Motor neuron (in vitro differentiated cells): ENCODE measurements at regions not wholly inside any gene's neighbourhood (a gene's known extent, or its start where the extent isn't known, plus 50 kb on each side); places are given as distances from the start of the nearest gene placed in this dataset.

Source experiments
- ATAC-seq, 8 experiments: fragments of 200-7000 bp; cut with Tn5 transposase; replicated peaks in 6 of 8; 2 replicates each; pipeline ENCODE4 v1.8.0; 2021; ENCODE audit warnings: mild to moderate bottlenecking in 8 of 8, moderate library complexity in 8 of 8
- H3K27ac ChIP-seq, 2 donors: fragments of 250-450 bp; sonication (Bioruptor Pico); 2 replicates each; pipeline ENCODE4 v1.9.0; 2021; ENCODE audit warnings: antibody characterized with exemption in 2 of 2, mild to moderate bottlenecking in 2 of 2, moderate library complexity in 1 of 2
- H3K4me1 ChIP-seq, 2 donors: fragments of 250-450 bp; sonication (Bioruptor Pico); replicated peaks in 1 of 2; 2 replicates each; pipeline ENCODE4 v1.6.1; 2021; ENCODE audit warnings: antibody characterized with exemption in 2 of 2, mild to moderate bottlenecking in 2 of 2, moderate library complexity in 1 of 2
- H3K4me3 ChIP-seq, 5 donors: fragments of 250-450 bp; sonication (Bioruptor Pico); 2 replicates each; pipeline ENCODE4 v1.9.0; 2021; ENCODE audit warnings: antibody characterized with exemption in 5 of 5, mild to moderate bottlenecking in 5 of 5, moderate library complexity in 4 of 5
- WGBS, 10 experiments: fragments of 450-650 bp; shearing (Covaris generic); methylation state at CpG; one replicate each; pipeline ENCODE4 v1.0.0; 2022; 5-methylcytosine and 5-hydroxymethylcytosine counted together
- in situ Hi-C, 9 experiments: fragments of 400-800 bp; cut with MboI; loops; one replicate each; pipeline ENCODE4 v1.15.0; 2021; ENCODE audit warnings: low sequenced_read_pairs in 9 of 9, low pct_unique_long_range_greater_than_20kb in 2 of 9; ENCODE audit not compliant: unreplicated experiment in 9 of 9

DNA sequence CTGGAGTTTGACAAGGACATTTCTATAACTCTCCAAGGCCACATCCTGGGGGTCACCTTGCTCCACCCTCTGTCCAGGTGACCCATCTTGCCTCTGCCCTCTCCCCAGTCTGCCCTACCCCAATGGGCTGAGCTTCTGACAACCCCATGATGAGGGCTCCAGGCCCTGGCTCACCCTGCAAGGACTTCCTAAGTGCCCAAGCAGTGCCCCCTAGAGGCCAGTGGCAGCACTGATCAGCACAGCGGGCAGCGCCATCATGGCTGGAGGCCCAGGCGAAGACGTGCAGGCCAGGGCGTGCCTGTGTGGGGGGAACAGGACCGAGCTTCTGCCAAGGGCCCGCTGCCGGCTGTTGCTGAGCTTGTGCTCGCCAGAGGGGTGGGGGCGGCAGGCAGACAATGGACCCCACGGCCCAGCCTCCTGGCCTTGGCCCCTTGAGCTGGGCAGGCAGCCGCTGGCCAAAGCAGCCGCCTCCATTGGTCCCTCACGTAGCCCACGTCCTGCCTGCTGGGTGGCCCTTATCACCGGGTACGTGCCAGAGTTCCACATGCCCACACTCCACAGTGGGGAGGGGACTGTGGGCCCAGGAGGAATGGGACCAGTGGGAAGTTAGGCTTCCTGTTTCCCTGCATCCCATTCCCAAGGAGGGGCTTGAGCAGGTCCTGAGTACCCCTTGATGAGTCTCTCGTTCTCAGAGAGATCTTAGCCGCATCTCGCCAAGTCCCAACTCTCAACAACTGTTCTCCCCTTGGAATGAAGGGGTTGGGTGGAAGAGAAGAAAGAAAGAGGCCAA is 64.3 kb downstream of the MRPL14 start:
- in situ Hi-C loops = loop anchor here in 3 of 9 experiments (25.0 kb wide), 1 partner anchor 301 kb away; the partner anchor contains the start of gene VEGFA (in 3 of the 3)
- ATAC-seq = peak in 1 of 8 experiments; percentile 16
- Histone ChIP-seq H3K4me3 (no peak overlapping the region), H3K4me1 (no peaks in the 10 kb centered on the region), H3K27ac (no peak overlapping the region)
- 80% methylated on average over 3 of the region's 20 CpGs; no CpG with 5 or more reads in 8 of the 10 experiments for WGBS, 10 experiments

DNA sequence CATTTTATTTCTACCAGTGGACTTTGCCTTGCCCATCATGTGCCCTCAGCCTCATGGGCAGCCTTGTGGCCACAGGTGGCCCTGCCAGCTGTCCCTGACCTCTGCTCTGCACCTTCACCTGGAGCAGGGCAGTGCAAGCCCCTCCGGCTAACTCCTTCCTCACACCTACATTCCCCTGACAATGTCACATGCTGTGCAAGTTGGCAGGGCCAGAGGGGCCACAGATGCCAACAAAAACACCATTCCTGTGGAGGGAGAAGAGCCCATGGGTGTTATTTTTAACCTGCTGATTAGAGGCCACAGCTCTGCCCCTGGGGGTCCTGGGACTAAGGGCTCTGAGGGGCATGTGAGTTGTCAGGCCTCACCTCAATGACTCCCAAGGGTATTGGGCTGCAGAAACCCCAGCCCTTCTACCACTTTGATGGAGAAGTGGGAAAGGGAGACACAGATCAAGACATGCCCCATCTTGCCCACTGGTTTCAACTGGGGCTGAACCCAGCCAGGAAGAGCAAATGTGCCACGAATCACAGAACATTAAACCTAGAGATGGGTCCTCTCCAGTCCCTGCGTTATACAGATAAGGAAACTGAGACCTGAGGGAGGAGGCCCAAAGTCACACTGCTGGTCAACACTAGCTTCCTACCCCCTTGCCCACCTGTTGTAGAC is 65.0 kb downstream of the MRPL14 start:
- no peak for ATAC-seq
- Histone ChIP-seq H3K4me1 (no peaks in the 10 kb centered on the region), H3K4me3 (no peak overlapping the region), H3K27ac (no peak overlapping the region)
- 40 to 100% (median 93%) methylated on average over 1 to 2 of the region's 3 CpGs; no CpG with 5 or more reads in 6 of the 10 experiments for WGBS, 10 experiments
- in situ Hi-C loops = loop anchor here in 3 of 9 experiments (25.0 kb wide), 1 partner anchor 300 kb away; the partner anchor contains the start of gene VEGFA (in 3 of the 3)

DNA sequence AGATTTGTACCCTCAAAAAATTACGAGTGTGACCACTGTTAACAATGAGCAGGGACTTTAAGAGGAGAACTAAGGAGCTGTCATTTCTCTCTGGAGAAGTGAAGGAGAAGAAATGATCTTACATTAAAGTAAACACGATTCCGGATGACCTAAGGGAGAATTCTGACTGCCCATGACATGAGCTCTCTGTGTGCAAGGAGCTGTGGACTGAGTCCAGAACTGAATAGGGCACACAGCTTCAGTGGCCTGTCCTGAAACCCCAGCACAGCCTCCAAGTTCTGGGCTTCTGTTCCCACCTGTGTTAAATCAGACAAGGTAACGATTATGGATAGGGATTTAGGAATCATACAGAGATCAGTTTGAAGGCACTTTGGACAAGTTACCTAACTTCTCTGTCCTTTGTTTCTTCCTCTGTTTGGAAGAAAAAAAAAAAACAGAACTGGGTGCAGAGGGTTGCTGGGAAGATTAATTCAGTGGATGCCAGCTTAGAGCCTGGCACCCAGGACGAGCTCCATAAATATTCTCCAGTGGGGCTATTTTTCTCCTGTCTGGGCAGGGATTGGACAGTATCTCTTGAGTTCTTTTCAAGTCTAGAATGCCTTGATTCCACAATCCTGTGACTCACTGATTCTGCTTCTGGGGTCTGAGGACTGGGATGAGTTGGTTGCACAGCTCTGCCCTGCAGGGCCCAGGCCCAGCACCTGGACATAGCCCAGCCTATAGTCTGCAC is 65.7 kb downstream of the MRPL14 start:
- in situ Hi-C loops = loop anchor here in 3 of 9 experiments (25.0 kb wide), 1 partner anchor 299 kb away; the partner anchor contains the start of gene VEGFA (in 3 of the 3)
- WGBS, 10 experiments = 60 to 89% (median 80%) methylated on average over 2 to 5 of the region's 5 CpGs; no CpG with 5 or more reads in 2 of the 10 experiments
- Histone ChIP-seq H3K4me1 (no peaks in the 10 kb centered on the region), H3K4me3 (no peak overlapping the region), H3K27ac (no peak overlapping the region)
- ATAC-seq = no peak

DNA sequence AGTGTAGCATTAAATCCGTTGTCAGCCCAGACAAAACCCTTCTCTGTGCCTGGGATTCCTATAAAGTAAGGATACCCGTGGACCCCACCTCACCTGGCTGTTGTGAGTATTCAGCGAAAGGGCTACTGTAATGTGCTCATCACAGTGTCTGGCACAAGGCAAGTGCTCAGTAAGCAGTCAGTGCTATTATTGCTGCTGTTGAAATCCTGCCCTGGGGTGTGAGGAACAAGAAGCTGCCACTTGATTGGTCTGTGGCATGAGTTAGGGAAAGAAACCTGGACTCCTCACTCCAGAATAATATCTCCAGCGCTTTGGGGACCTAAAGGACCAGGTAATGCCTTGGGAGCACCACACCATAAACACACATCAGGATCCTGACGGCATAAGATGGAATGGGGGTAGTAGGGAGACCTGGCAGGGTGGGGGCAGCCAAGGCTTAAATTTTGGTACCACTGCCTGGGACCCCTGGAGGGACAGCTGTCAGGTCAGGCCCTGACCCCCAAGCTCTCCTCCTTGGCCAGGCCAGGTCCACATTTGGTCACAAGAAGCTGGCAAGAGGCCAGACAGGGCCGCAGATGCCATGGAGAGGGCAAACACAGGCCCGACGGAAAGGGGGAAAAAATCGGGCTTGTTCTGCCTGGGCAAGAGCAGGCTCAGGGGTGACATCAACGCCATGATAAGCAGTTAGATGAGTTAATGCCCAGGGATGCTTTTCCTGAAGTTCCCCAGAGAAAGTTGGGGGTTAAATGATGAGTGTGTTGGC is 66.5 kb downstream of the MRPL14 start:
- in situ Hi-C loops = loop anchor here in 3 of 9 experiments (25.0 kb wide), 1 partner anchor 298 kb away; the partner anchor contains the start of gene VEGFA (in 3 of the 3)
- no peaks in the 10 kb centered on the region for H3K4me1 ChIP-seq
- 80 to 100% (median 88%) methylated on average over 2 to 8 of the region's 10 CpGs; no CpG with 5 or more reads in 3 of the 10 experiments for WGBS, 10 experiments

DNA sequence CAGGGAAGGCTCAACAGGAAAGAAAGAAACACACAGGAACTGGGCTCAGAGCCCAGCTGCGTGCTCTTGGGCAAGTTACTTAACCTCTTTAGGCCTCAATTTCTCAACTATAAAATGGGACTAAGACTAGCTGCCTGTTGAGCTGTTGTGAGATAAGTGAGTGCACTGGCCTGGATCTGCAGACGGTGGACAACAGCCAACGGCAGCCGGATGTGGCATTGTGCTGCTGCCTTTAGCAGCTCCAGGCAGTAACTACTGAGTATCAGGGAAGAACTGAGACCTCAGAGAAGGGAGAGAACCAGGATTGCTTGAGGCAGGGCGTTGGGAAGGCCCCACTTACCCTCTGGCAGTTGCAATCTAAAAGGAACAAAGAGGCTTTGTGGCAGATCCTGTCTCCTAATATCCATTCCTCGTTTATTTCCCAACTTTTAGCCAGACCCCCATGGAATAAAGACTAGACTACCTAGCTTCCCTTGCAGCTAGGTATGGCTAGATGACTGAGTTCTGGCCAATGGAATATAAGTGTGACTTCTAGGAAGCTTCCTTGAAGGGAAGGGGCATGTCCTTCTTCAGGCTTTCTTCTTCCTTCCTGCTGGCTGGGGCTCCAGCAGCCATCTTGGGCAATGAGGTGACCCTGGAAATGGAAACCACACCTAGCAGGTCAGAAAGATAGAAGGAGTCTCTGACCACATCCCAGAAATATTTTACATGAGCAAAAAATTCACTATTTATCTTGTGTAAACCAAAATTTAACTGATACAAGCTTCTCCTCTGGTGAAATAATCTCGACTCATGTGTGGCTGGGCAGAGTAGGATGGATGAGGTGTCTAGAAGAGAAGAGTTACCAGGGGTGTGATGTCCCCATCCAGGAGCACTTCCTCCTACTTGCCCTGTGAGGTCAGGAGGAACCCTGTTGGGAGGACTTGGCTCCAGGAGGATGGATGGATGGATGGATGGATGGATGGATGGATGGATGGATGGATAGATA is 67.6 kb downstream of the MRPL14 start:
- in situ Hi-C loops = loop anchor here in 3 of 9 experiments (25.0 kb wide), 1 partner anchor 297 kb away; the partner anchor contains the start of gene VEGFA (in 3 of the 3)
- WGBS, 10 experiments = 39 to 100% (median 85%) methylated on average over 1 to 5 of the region's 7 CpGs; no CpG with 5 or more reads in 2 of the 10 experiments
- Histone ChIP-seq H3K4me3 (no peak overlapping the region), H3K4me1 (no peaks in the 10 kb centered on the region), H3K27ac (no peak overlapping the region)
- no peak for ATAC-seq

More for the DNA sequence above, 66.5 kb downstream of the MRPL14 start:
- H3K27ac ChIP-seq = no peak overlapping the region
- H3K4me3 ChIP-seq = no peak overlapping the region
- no peak for ATAC-seq

DNA sequence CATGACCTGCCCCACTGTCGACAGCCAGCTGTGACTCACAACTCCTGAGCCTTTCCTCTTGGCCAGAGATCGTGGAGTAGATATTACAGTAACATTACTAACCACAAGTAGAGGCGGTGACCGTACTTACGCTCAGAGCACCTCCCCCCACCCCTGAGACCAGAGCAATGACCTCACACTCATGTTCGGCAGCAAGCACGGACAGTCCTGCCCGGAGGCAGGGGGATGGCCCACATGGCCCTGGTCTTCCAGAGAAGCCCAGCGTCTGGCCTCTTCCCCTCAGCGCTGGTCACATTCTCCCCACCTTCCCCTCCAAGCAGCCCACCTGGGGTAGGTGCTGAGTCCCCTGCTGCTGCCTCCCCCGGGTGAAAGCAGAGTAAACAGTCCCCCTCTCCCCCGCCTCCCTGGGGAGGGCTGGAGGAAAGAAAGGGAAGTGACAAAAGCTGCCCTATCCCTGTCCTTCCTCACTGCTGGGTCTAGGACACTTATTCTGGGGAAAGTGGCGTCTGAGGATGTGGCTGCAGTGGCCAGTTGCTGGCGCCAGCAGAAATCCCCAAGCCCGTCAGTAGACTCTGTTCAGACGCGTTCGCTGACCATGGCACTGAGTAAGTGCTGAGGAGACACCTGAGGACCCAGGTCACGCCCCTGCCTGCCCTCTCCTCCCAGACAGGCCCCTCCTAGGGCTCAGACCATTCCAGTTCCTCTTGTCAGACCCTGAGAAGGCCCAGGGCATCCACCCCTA is 68.5 kb downstream of the MRPL14 start:
- 0 to 83% (median 81%) methylated on average over 1 to 11 of the region's 19 CpGs; no CpG with 5 or more reads in 4 of the 10 experiments for WGBS, 10 experiments
- Histone ChIP-seq H3K27ac (no peak overlapping the region), H3K4me1 (no peaks in the 10 kb centered on the region), H3K4me3 (no peak overlapping the region)
- peak; percentile 69 to 94 (median 80) for ATAC-seq
- in situ Hi-C loops = loop anchor here in 3 of 9 experiments (25.0 kb wide), 1 partner anchor 296 kb away; the partner anchor contains the start of gene VEGFA (in 3 of the 3)

DNA sequence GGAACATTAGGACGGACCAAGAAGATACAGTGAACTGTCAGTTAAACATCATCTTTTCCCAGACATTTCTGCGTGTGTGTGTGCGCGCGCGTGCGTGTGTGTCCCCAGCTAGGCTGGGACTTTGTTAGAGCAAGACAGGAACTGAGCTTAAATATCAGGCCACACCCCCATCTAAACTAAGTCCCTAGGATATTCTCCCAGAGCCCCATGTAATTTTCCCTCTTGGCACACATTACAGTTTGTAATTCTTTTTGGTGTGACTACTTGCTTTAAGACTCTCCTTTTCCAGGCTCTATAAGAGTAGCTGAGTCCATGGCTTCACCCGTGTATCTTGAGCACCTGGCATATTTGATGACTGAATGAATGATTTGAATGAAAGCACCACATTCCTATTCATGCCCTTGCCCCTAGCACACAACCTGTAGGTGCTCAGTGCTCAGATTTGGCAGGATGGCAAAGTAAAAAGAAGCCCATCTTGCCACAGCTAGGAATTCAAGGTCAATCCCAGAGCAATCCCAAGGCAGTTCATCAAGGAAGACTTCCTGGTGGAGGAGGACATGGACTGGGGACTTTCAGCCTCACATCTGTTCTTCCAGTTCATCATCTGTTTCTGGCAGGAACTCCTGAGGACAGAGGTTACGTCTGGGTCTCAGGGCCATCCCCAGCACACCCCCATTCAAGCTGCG is 69.2 kb downstream of the MRPL14 start:
- in situ Hi-C loops = loop anchor here in 3 of 9 experiments (25.0 kb wide), 1 partner anchor 296 kb away; the partner anchor contains the start of gene VEGFA (in 3 of the 3)
- Histone ChIP-seq H3K27ac (no peak overlapping the region), H3K4me3 (no peak overlapping the region), H3K4me1 (no peaks in the 10 kb centered on the region)
- ATAC-seq = no peak
- 29 to 97% (median 89%) methylated on average over 1 to 9 of the region's 10 CpGs; no CpG with 5 or more reads in 3 of the 10 experiments for WGBS, 10 experiments

DNA sequence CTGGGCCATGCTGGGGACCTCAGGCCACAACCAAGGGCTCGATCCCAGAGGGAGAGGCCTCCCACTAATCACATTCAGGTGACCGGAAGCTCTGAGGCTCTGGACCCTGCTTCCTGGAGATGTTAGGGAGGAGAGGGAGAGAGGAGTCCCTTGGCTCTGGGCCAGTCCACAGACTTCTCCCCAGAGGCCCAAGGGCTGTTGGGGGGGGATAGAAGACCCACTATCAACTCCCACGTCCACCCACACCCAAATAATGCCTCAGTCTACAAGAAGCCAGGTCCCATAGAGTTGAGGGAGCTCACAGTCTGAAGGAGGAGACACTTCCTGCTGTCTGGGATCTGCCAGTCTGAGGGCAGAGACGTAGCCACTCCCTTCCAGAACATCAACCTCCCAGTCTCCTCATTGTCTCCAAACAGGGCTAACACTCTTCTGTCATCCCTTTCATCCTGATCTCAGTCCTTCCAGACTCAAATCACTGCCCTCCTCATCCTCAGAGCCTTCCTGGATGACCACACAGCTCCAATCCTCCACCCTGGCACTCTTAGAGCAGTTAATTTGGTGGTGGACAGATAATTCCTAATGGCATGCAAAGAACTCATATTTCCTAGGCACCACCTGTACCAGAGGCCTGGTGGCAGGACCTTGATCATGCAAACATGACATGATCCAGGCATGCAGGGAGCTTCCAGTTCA is 69.9 kb downstream of the MRPL14 start:
- Histone ChIP-seq H3K27ac (no peak overlapping the region), H3K4me1 (peaks cover 3 to 5% of the 10 kb centered on the region in 2 donors), H3K4me3 (no peak overlapping the region)
- in situ Hi-C loops = loop anchor here in 3 of 9 experiments (25.0 kb wide), 1 partner anchor 295 kb away; the partner anchor contains the start of gene VEGFA (in 3 of the 3)
- ATAC-seq = no peak
- 20 to 100% (median 70%) methylated on average over 1 to 2 of the region's 4 CpGs; no CpG with 5 or more reads in 6 of the 10 experiments for WGBS, 10 experiments

DNA sequence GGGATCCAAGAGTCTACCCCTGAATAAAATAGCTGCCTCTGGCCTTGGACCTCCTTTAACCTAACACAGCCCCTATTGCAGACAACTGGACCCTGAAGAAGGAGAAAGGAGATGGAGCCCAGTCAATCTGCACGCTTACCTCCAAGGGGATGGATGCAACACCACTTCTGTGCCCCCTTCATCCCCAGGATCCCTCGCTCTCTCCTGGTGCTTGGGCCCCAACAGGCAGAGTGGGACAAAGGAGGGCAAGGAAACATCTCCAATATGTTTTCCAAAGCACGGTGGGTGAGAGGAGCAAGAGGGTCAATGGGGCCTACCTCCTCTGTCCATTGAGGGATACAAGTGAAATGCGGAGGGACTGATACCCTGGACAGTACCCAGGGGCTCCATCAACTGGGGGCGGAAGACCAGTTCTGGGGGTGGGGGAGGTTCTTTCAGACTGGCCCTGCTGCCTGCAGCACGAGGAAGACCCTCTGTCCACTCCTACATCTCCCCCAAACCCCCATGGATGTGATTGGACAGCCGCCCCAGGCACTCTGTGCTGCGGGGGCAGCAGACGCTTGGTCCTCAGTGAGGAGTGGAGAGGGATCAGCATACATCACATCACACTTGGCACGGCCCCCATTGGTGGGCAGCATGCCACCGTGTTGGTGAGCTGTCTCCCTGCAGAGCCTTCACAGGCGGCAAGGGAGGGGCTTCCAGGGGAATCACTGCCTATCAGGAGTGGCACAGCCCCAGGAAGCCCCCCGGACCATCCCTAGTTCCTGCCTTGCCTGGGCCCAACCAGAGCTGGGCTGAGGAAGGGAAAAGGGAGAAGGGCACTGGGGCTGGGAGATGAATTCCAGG is 70.6 kb downstream of the MRPL14 start:
- H3K4me3 ChIP-seq = no peak overlapping the region
- H3K4me1 ChIP-seq = peaks cover 11 to 12% of the 10 kb centered on the region in 2 donors
- no peak overlapping the region for H3K27ac ChIP-seq
- ATAC-seq = peak in 2 of 8 experiments; percentile 12 to 36
- in situ Hi-C loops = loop anchor here in 3 of 9 experiments (25.0 kb wide), 1 partner anchor 294 kb away; the partner anchor contains the start of gene VEGFA (in 3 of the 3)
- WGBS, 10 experiments = 67 to 100% (median 96%) methylated on average over 1 to 2 of the region's 13 CpGs; no CpG with 5 or more reads in 4 of the 10 experiments
